NCI-H345 (cell line): ENCODE measurements at regions not wholly inside any gene's neighbourhood (a gene's known extent, or its start where the extent isn't known, plus 50 kb on each side); places are given as distances from the start of the nearest gene placed in this dataset.
"Not testable (repeated sequence)": the region's sequence is repeated elsewhere in the genome, so short reads cannot be mapped to it uniquely, and the experiment has no call there.

Experiments
- DNase-seq: peaks from one replicate; lab custom pipeline; 2025; lab: John Stamatoyannopoulos, UW

- DNase-seq = no peak
Observed at GRCh38 chr2:193154076-193154475, 959.3 kb upstream of the TMEFF2 start.

- no peak for DNase-seq
Observed at GRCh38 chr2:193153576-193153975, 958.8 kb upstream of the TMEFF2 start.

- DNase-seq = not testable (repeated sequence)
Observed at GRCh38 chr2:193142467-193142866, 947.7 kb upstream of the TMEFF2 start.

- DNase-seq = no peak
Observed at GRCh38 chr2:193141998-193142397, 947.3 kb upstream of the TMEFF2 start.

DNA sequence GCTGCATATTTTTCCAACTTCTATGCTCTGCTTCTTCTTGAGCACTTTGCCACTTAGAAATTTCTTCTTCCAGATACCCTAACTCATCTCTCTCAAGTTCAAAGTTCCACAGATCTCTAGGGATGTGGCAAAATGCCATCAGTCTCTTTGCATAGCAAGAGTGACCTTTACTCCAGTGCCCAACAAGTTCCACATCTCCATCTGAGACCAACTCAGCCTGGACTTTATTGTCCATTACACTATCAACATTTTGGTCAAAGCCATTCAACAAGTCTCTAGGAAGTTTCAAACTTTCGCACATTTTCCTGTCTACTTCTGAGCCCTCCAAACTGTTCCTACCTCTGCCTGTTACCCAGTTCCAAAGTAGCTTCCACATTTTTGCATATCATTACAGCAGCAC, 946.2 kb upstream of the TMEFF2 start:
- DNase-seq = not testable (repeated sequence)

GRCh38 chr2:193124815-193125214, 930.1 kb upstream of the TMEFF2 start:
- DNase-seq = no peak

DNA sequence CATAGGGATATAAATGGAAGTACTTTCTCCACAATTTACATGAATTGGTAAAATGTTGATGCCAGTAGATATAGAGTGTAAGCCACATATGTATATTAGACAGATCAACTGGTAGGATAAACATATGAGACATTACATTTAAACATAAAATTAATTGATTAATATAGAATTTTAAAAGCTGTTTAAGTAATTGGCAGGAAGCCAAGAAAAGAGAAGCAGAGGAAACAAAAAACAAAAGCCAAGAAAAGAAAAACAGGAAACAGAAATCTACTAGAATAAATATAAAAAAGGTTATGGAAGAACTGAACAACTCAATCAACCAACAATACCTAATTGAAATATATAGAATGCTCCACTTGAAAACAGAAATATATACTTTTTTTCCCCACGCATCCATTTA, 920.1 kb upstream of the TMEFF2 start:
- DNase-seq = no peak

- DNase-seq = no peak
Observed at GRCh38 chr2:193112986-193113385, 918.3 kb upstream of the TMEFF2 start.

DNA sequence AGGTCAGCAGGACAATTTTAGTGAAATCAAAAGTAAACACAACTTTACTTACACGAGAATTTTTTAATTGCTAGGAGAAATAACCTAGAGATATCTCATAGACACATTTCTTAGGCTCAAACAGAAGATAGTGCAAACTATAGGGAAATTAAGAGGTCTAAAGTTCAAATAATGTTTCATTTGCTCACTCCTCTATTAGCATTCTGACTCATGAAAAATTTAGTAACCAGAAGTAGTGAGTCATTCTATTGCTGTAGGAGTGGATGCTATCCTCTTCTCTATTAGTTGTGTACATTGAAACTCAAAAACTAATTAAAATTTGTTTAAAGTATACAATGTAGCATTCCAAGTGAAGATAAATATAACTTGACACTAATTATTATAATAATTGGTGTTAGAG, 908.3 kb upstream of the TMEFF2 start:
- DNase-seq = no peak

DNA sequence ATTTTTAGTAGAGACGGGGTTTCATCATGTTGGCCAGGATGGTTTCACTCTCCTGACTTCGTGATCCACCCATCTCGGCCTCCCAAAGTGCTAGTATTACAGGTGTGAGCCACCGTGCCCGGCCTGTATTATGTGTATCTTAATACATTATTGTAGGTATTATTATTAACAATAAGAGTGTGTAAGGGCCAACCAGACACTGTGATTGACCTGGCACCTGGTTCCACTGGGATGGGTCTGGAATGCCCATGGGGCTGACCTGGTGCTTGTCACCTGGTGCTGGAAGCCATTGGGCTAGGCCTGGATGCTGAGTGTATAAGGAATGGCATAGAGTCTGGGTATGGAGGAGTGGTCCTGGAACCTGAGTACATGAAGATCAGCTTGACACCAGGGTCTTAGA, 906.9 kb upstream of the TMEFF2 start:
- DNase-seq = no peak

DNA sequence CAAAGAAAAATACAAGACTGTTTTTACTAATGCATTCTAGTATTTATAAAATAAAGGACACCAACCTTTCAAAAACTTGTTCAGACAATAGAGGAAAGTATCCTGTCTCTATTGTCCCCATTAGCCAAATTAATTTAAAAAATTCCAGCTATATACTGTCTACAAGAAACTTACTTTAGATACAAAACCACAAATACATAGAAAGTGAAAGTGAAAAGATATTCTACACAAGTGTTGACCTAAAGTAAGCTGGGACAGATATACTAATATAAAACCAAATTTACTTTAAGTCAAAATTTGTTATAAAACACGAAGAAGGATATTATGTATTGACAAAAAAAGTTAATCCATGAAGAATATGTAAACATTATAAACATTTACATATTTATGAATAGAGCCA, 893.3 kb upstream of the TMEFF2 start:
- no peak for DNase-seq

- no peak for DNase-seq
Observed at GRCh38 chr2:193076995-193077394, 882.3 kb upstream of the TMEFF2 start.

- no peak for DNase-seq
Observed at GRCh38 chr2:193074933-193075332, 880.2 kb upstream of the TMEFF2 start.

- no peak for DNase-seq
Observed at GRCh38 chr2:193072647-193073046, 877.9 kb upstream of the TMEFF2 start.

GRCh38 chr2:193025556-193025955, 830.8 kb upstream of the TMEFF2 start:
- not testable (repeated sequence) for DNase-seq

- no peak for DNase-seq
Observed at GRCh38 chr2:193024791-193025190, 830.1 kb upstream of the TMEFF2 start.

- no peak for DNase-seq
Observed at GRCh38 chr2:193011870-193012269, 817.1 kb upstream of the TMEFF2 start.

GRCh38 chr2:192993059-192993458, 798.3 kb upstream of the TMEFF2 start:
- DNase-seq = no peak

DNA sequence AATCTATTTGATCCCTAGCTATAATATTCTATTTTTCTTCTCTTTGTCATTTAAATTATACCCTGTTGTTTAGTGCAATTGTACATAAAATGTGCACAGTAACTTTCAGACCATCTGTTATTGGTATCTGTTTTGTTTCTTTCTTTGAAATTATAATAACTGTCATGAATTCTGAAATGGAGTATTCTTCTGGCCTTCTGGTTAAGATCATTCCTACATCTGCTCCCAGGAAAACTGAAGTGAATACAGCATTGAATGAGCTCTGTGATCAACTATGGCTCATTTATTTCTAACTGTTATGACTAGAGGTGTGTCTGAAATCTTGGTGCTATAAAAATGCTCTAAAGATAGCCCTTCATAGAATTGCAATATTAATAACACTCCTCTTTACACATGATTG, 788.4 kb upstream of the TMEFF2 start:
- DNase-seq = no peak

DNA sequence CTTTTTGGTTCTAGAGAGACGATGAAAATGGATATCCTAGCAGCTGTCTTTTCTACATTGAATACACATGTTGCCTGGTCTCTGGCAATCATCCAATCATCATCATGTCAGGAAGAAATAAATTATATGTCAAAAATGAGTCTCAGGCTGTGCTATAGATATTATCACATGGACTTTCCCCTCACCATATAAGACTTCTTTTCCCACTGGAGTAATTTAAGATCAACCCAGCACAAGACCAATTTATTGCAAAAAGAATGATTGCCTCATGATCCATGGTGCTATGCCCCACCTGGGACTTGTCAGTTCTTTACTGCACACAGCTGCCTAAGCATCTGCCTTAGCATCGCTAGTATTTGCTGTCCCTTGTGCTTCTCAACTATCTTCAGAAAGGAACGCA, 783.7 kb upstream of the TMEFF2 start:
- DNase-seq = no peak

- no peak for DNase-seq
Observed at GRCh38 chr2:192971981-192972380, 777.2 kb upstream of the TMEFF2 start.

DNA sequence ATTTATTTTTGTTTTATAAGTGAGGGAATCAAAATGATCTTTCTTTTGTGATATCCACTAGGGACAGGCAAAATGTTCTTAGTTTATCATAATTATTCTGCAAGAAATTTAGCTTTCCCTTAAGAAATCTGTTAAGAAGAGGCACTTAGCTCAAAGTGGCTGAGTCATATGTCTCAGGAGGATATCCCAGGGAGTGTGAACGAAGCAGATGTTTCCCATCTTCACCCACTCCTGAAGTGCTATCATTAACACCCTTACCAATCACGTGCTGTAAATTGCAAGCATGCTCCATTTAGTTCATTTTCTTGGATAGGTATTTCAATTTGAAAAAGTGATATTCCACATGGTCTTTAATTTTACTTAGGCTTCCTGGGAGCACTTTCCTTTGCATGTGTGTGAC, 774.3 kb upstream of the TMEFF2 start:
- DNase-seq = no peak

DNA sequence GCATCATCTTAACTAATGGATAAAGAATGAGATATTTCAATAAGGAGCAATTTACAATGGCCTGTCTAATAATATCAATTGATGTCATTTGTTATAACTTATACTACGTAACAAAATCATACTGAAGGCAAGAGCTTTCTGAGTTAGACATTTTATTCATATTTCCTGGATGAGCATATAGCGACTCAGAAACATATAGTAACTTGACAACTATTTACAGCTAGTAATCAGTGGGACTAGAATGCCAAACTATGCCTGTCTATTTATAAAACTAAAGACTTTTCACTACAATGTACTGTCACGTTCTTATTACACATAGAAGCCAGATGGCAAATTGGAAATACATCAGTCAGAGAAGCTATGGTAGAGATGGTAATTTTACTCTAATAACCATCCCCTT, 766.2 kb upstream of the TMEFF2 start:
- no peak for DNase-seq

GRCh38 chr2:192958615-192959014, 763.9 kb upstream of the TMEFF2 start:
- not testable (repeated sequence) for DNase-seq

DNA sequence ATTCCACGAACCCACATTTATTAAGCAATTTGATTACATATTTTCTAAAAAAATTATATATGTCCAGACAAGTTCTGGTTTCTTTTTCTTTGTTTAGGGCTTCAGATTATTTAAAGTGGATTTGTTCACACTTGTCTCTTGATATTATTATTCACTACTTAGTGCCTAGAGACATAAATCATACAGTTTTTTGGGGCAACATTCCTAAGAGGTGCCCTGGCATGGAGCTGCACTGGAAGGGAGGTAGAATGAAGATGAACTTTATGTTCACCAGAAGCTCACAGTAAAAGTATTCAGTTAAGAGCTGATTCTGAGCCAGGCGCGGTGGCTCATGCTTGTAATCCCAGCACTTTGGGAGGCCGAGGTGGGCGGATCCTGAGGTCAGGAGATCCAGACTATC, 762.7 kb upstream of the TMEFF2 start:
- DNase-seq = no peak
